Ishikawa (cell line): ENCODE measurements at regions not wholly inside any gene's neighbourhood (a gene's known extent, or its start where the extent isn't known, plus 50 kb on each side); places are given as distances from the start of the nearest gene placed in this dataset.

Experiments
- CEBPB ChIP-seq: IDR thresholded peaks from 2 replicates; pipeline ENCODE4 v1.6.1; 2012
- CREB1 ChIP-seq: IDR thresholded peaks from 2 replicates; pipeline ENCODE4 v1.6.1; 2012; ENCODE audit warnings: low read depth
- EGR1 ChIP-seq: IDR thresholded peaks from 2 replicates; pipeline ENCODE4 v1.6.1; 2012
- EP300 ChIP-seq: IDR thresholded peaks from 2 replicates; pipeline ENCODE4 v1.6.1; 2012; ENCODE audit warnings: borderline replicate concordance
- FOXM1 ChIP-seq: IDR thresholded peaks from 2 replicates; pipeline ENCODE4 v1.6.1; 2012; ENCODE audit warnings: low read depth, borderline replicate concordance
- MAX ChIP-seq: IDR thresholded peaks from 2 replicates; pipeline ENCODE4 v1.6.1; 2012
- NFIC ChIP-seq: IDR thresholded peaks from 2 replicates; pipeline ENCODE4 v1.6.1; 2012
- RAD21 ChIP-seq: IDR thresholded peaks from 2 replicates; pipeline ENCODE4 v1.6.1; 2012; ENCODE audit warnings: low read depth
- REST ChIP-seq: IDR thresholded peaks from 2 replicates; pipeline ENCODE4 v1.6.1; 2012; ENCODE audit warnings: low read depth, mild to moderate bottlenecking
- TAF1 ChIP-seq: IDR thresholded peaks from 2 replicates; pipeline ENCODE4 v1.6.1; 2012; ENCODE audit warnings: low read depth, mild to moderate bottlenecking
- TCF12 ChIP-seq: IDR thresholded peaks from 2 replicates; pipeline ENCODE4 v1.6.1; 2012; ENCODE audit warnings: low read depth
- TEAD4 ChIP-seq: IDR thresholded peaks from 2 replicates; pipeline ENCODE4 v1.6.1; 2012
- USF1 ChIP-seq: IDR thresholded peaks from 2 replicates; pipeline ENCODE4 v1.6.1; 2012
- YY1 ChIP-seq: IDR thresholded peaks from 2 replicates; pipeline ENCODE4 v1.6.1; 2012; ENCODE audit warnings: low read depth
- ZBTB7A ChIP-seq: IDR thresholded peaks from 2 replicates; pipeline ENCODE4 v1.6.1; 2012; ENCODE audit warnings: low read depth

- no peak for TF ChIP-seq YY1
- TF ChIP-seq ZBTB7A, result no peak
- no peak for TF ChIP-seq USF1
- TF ChIP-seq MAX, result no peak
- TF ChIP-seq RAD21, result no peak
- no peak for TF ChIP-seq NFIC
- no peak for TF ChIP-seq TEAD4
- no peak for TF ChIP-seq TAF1
- TF ChIP-seq CREB1, result no peak
- TF ChIP-seq FOXM1, result no peak
- TF ChIP-seq EGR1, result no peak
These were observed 74.1 kb upstream of the TMEM164 start for GRCh38 chrX:109928596-109929335.

GRCh38 chrX:109931677-109932076 is 71.2 kb upstream of the TMEM164 start:
- TF ChIP-seq FOXM1 (no peak), YY1 (no peak), REST (no peak), CREB1 (no peak), TCF12 (no peak), MAX (no peak), TEAD4 (no peak), RAD21 (no peak), ZBTB7A (no peak), EP300 (no peak), NFIC (no peak), EGR1 (no peak), USF1 (no peak), CEBPB (no peak), TAF1 (no peak)

GRCh38 chrX:109934434-109934833 is 68.5 kb upstream of the TMEM164 start:
- TF ChIP-seq TCF12 (no peak), NFIC (no peak), TAF1 (no peak), REST (no peak), TEAD4 (no peak), USF1 (no peak), CEBPB (no peak), MAX (no peak), RAD21 (no peak), FOXM1 (no peak), ZBTB7A (no peak), EP300 (no peak)

- TF ChIP-seq USF1 (no peak), NFIC (no peak), MAX (no peak), TCF12 (no peak), EGR1 (no peak), REST (no peak), ZBTB7A (no peak)
These were observed 68.0 kb upstream of the TMEM164 start for GRCh38 chrX:109934935-109935334.
